SK-N-SH treated with all-trans-retinoic acid at 6 μM for 48 hours (cell line): ENCODE measurements at regions not wholly inside any gene's neighbourhood (a gene's known extent, or its start where the extent isn't known, plus 50 kb on each side); places are given as distances from the start of the nearest gene placed in this dataset.

Experiments
- ATAC-seq: fragments of 200-7000 bp; cut with Tn5 transposase; 3 replicates; pipeline ENCODE4 v1.9.1; 2020; ENCODE audit warnings: mild to moderate bottlenecking, moderate library complexity
- ARNTL ChIP-seq: fragments of 450-650 bp; formaldehyde crosslinking; IDR thresholded peaks from 2 replicates; pipeline ENCODE4 v1.5.0; 2020; ENCODE audit warnings: low read depth, mild to moderate bottlenecking, moderate library complexity, borderline replicate concordance
- BACH2 ChIP-seq: fragments of 250-450 bp; sonication (Bioruptor Pico); IDR thresholded peaks from 2 replicates; pipeline ENCODE4 v1.9.0; 2021; ENCODE audit warnings: mild to moderate bottlenecking, borderline replicate concordance
- CREB5 ChIP-seq: fragments of 250-450 bp; sonication (Bioruptor Pico); IDR thresholded peaks from 2 replicates; pipeline ENCODE4 v1.5.1; 2020; ENCODE audit warnings: low read depth, mild to moderate bottlenecking, moderate library complexity
- CSDC2 ChIP-seq: fragments of 250-450 bp; sonication (Bioruptor Pico); IDR thresholded peaks from 2 replicates; pipeline ENCODE4 v1.5.0; 2020; ENCODE audit warnings: mild to moderate bottlenecking, moderate library complexity
- CSRNP3 ChIP-seq: fragments of 250-450 bp; sonication (Bioruptor Pico); IDR thresholded peaks from 2 replicates; pipeline ENCODE4 v1.5.1; 2021; ENCODE audit warnings: mild to moderate bottlenecking, moderate library complexity
- ESRRG ChIP-seq: fragments of 250-450 bp; sonication (Bioruptor Pico); IDR thresholded peaks from 2 replicates; pipeline ENCODE4 v1.6.1; 2021; ENCODE audit warnings: mild to moderate bottlenecking
- GLIS3 ChIP-seq: fragments of 250-450 bp; sonication (Bioruptor Pico); IDR thresholded peaks from 2 replicates; pipeline ENCODE4 v1.5.0; 2020; ENCODE audit warnings: mild to moderate bottlenecking, moderate library complexity
- ISL1 ChIP-seq: fragments of 250-450 bp; sonication (Bioruptor Pico); IDR thresholded peaks from 2 replicates; pipeline ENCODE4 v2.1.2; 2022; ENCODE audit warnings: mild to moderate bottlenecking, moderate library complexity
- OSR1 ChIP-seq: fragments of 250-450 bp; sonication (Bioruptor Pico); IDR thresholded peaks from 2 replicates; pipeline ENCODE4 v1.8.0; 2022; ENCODE audit warnings: moderate library complexity, mild to moderate bottlenecking, inconsistent platforms
- PATZ1 ChIP-seq: fragments of 250-450 bp; sonication (Bioruptor Pico); IDR thresholded peaks from 2 replicates; pipeline ENCODE4 v1.8.0; 2020; ENCODE audit warnings: mild to moderate bottlenecking, moderate library complexity, borderline replicate concordance
- POU6F1 ChIP-seq: fragments of 250-450 bp; sonication (Bioruptor Pico); IDR thresholded peaks from 2 replicates; pipeline ENCODE4 v1.8.0; 2021; ENCODE audit warnings: low read depth, mild to moderate bottlenecking, moderate library complexity, borderline replicate concordance
- PPARA ChIP-seq: fragments of 250-450 bp; sonication (Bioruptor Pico); IDR thresholded peaks from 2 replicates; pipeline ENCODE4 v1.5.0; 2020; ENCODE audit warnings: mild to moderate bottlenecking, borderline replicate concordance
- RARB ChIP-seq: fragments of 250-450 bp; sonication (Bioruptor Pico); IDR thresholded peaks from 2 replicates; pipeline ENCODE4 v1.8.0; 2021; ENCODE audit warnings: mild to moderate bottlenecking, moderate library complexity
- SNAI2 ChIP-seq: fragments of 250-450 bp; sonication (Bioruptor Pico); IDR thresholded peaks from 2 replicates; pipeline ENCODE4 v1.5.0; 2020; ENCODE audit warnings: mild to moderate bottlenecking, moderate library complexity
- TCF4 ChIP-seq: fragments of 250-450 bp; sonication (Bioruptor Pico); IDR thresholded peaks from 2 replicates; pipeline ENCODE4 v1.8.0; 2021; ENCODE audit warnings: mild to moderate bottlenecking, moderate library complexity, borderline replicate concordance
- TOX ChIP-seq: fragments of 250-450 bp; sonication (Bioruptor Pico); IDR thresholded peaks from 2 replicates; pipeline ENCODE4 v1.8.0; 2021; ENCODE audit warnings: mild to moderate bottlenecking, moderate library complexity, borderline replicate concordance
- TSHZ2 ChIP-seq: fragments of 250-450 bp; sonication (Bioruptor Pico); IDR thresholded peaks from 2 replicates; pipeline ENCODE4 v1.5.0; 2020; ENCODE audit warnings: mild to moderate bottlenecking, moderate library complexity
- ZC3H10 ChIP-seq: fragments of 250-450 bp; sonication (Bioruptor Pico); IDR thresholded peaks from 2 replicates; pipeline ENCODE4 v1.5.1; 2021; ENCODE audit warnings: mild to moderate bottlenecking, moderate library complexity
- ZFP3 ChIP-seq: fragments of 250-450 bp; sonication (Bioruptor Pico); IDR thresholded peaks from 2 replicates; pipeline ENCODE4 v1.5.0; 2020; ENCODE audit warnings: mild to moderate bottlenecking, moderate library complexity
- ZFP30 ChIP-seq: fragments of 450-650 bp; formaldehyde crosslinking; IDR thresholded peaks from 2 replicates; pipeline ENCODE4 v1.5.0; 2022; ENCODE audit warnings: mild to moderate bottlenecking, moderate library complexity
- ZNF565 ChIP-seq: fragments of 450-650 bp; formaldehyde crosslinking; conservative IDR thresholded peaks from 2 replicates; pipeline ENCODE4 v1.5.0; 2020; ENCODE audit warnings: low read depth, mild to moderate bottlenecking, moderate library complexity
- ZNF70 ChIP-seq: fragments of 450-650 bp; formaldehyde crosslinking; IDR thresholded peaks from 2 replicates; pipeline ENCODE4 v1.5.0; 2020; ENCODE audit warnings: mild to moderate bottlenecking, moderate library complexity
- ZNF8 ChIP-seq: fragments of 450-650 bp; formaldehyde crosslinking; IDR thresholded peaks from 2 replicates; pipeline ENCODE4 v1.5.0; 2020; ENCODE audit warnings: mild to moderate bottlenecking, moderate library complexity

GRCh38 chr16:85185303-85186100 lies 73.2 kb upstream of the CIBAR2 start:
- no peak for ATAC-seq
- no peak for TF ChIP-seq ZNF70 (CRISPR knock-in tag)
- no peak for TF ChIP-seq RARB (CRISPR knock-in tag)
- no peak for TF ChIP-seq ARNTL (CRISPR knock-in tag)
- TF ChIP-seq PPARA (CRISPR knock-in tag): no peak
- no peak for TF ChIP-seq ZNF8 (CRISPR knock-in tag)
- TF ChIP-seq CSDC2: no peak
- no peak for TF ChIP-seq ZFP3

- ATAC-seq: peak; percentile 78
- TF ChIP-seq CSRNP3 (CRISPR knock-in tag) (no peak), ESRRG (CRISPR knock-in tag) (no peak), TCF4 (CRISPR knock-in tag) (no peak), ARNTL (CRISPR knock-in tag) (no peak), PPARA (CRISPR knock-in tag) (no peak), TOX (no peak), CSDC2 (no peak), ZFP3 (no peak)
- TF ChIP-seq, all 23 proteins: peak for 0
Observed at GRCh38 chr16:85187002-85187401, 74.7 kb upstream of the CIBAR2 start.

- no peak for ATAC-seq
- TF ChIP-seq PPARA (CRISPR knock-in tag) (no peak), ZFP3 (no peak), TOX (no peak), ARNTL (CRISPR knock-in tag) (no peak), ESRRG (CRISPR knock-in tag) (no peak), SNAI2 (CRISPR knock-in tag) (no peak), CSRNP3 (CRISPR knock-in tag) (no peak), ZC3H10 (CRISPR knock-in tag) (no peak), ZNF8 (CRISPR knock-in tag) (no peak), BACH2 (CRISPR knock-in tag) (no peak), ZFP30 (CRISPR knock-in tag) (no peak), ZNF70 (CRISPR knock-in tag) (no peak), ISL1 (CRISPR knock-in tag) (no peak), RARB (CRISPR knock-in tag) (no peak), TCF4 (CRISPR knock-in tag) (no peak), ZNF565 (CRISPR knock-in tag) (no peak), PATZ1 (CRISPR knock-in tag) (no peak), GLIS3 (CRISPR knock-in tag) (no peak), OSR1 (no peak)
Observed at GRCh38 chr16:85187447-85187846, 75.2 kb upstream of the CIBAR2 start.

- ATAC-seq: no peak
Observed at GRCh38 chr16:85187886-85188285, 75.6 kb upstream of the CIBAR2 start.

More at GRCh38 chr16:85187886-85188285, 75.6 kb upstream of the CIBAR2 start:
- TF ChIP-seq PPARA (CRISPR knock-in tag): no peak
- TF ChIP-seq TSHZ2 (CRISPR knock-in tag): no peak
- TF ChIP-seq BACH2 (CRISPR knock-in tag): no peak
- TF ChIP-seq ZNF8 (CRISPR knock-in tag): no peak
- TF ChIP-seq CREB5: no peak
- TF ChIP-seq TOX: no peak
- no peak for TF ChIP-seq ZFP30 (CRISPR knock-in tag)
- TF ChIP-seq GLIS3 (CRISPR knock-in tag): no peak
- no peak for TF ChIP-seq ISL1 (CRISPR knock-in tag)
- no peak for TF ChIP-seq RARB (CRISPR knock-in tag)
- no peak for TF ChIP-seq OSR1
- no peak for TF ChIP-seq SNAI2 (CRISPR knock-in tag)
- no peak for TF ChIP-seq POU6F1 (CRISPR knock-in tag)
